SU-DHL-6 (cell line): ENCODE measurements at regions not wholly inside any gene's neighbourhood (a gene's known extent, or its start where the extent isn't known, plus 50 kb on each side); places are given as distances from the start of the nearest gene placed in this dataset.

ENCODE experiments used
- H2AFZ ChIP-seq: fragments of 200-600 bp; sonication (generic); 2 replicates; pipeline ENCODE4 v1.6.1; 2014; ENCODE audit warnings: low read depth, mild to moderate bottlenecking, moderate library complexity, mixed read lengths, antibody characterized with exemption, low read length; ENCODE audit not compliant: severe bottlenecking
- H3F3A ChIP-seq: fragments of 200-600 bp; shearing (Covaris generic); 2 replicates; pipeline ENCODE4 v1.6.0; 2016; ENCODE audit warnings: antibody characterized with exemption, mild to moderate bottlenecking; ENCODE audit not compliant: insufficient read depth
- H3K27ac ChIP-seq: fragments of 200-600 bp; sonication (generic); 2 replicates; pipeline ENCODE4 v1.5.1; 2016; ENCODE audit warnings: low read depth, mild to moderate bottlenecking, low read length, moderate library complexity, mixed read lengths
- H3K27me3 ChIP-seq: fragments of 200-600 bp; sonication (generic), shearing (Covaris generic); 2 replicates; pipeline ENCODE4 v1.6.0; 2014; ENCODE audit warnings: mild to moderate bottlenecking, low read length
- H3K36me3 ChIP-seq: fragments of 200-600 bp; sonication (generic); 2 replicates; pipeline ENCODE4 v1.6.1; 2014; ENCODE audit warnings: mild to moderate bottlenecking, low read length, mixed read lengths
- H3K4me2 ChIP-seq: fragments of 300-600, 200-600 bp; shearing (Covaris generic), sonication (generic); 2 replicates; pipeline ENCODE4 v1.6.0; 2014; ENCODE audit warnings: low read length, low read depth, mild to moderate bottlenecking; ENCODE audit not compliant: poor library complexity, severe bottlenecking
- H3K4me3 ChIP-seq: fragments of 200-600 bp; sonication (generic); 2 replicates; pipeline ENCODE4 v1.5.1; 2014; ENCODE audit warnings: antibody characterized with exemption, low read length, mild to moderate bottlenecking, mixed read lengths; ENCODE audit not compliant: insufficient read depth, poor library complexity, severe bottlenecking
- H3K79me2 ChIP-seq: fragments of 200-600 bp; sonication (generic); 2 replicates; pipeline ENCODE4 v1.6.1; 2014; ENCODE audit warnings: mild to moderate bottlenecking, low read length, moderate library complexity; ENCODE audit not compliant: insufficient read depth
- H3K9ac ChIP-seq: fragments of 200-600 bp; sonication (generic); 2 replicates; pipeline ENCODE4 v1.7.0; 2014; ENCODE audit warnings: mild to moderate bottlenecking, low read length
- H3K9me2 ChIP-seq: fragments of 200-600 bp; sonication (generic); replicated peaks from 2 replicates; pipeline ENCODE4 v1.6.1; 2014; ENCODE audit warnings: low read length; ENCODE audit not compliant: insufficient read depth
- H3K9me3 ChIP-seq: fragments of 200-600 bp; sonication (generic); 2 replicates; pipeline ENCODE4 v1.6.1; 2014; ENCODE audit warnings: low read length, mixed read lengths; ENCODE audit not compliant: insufficient read depth
- H4K20me1 ChIP-seq: fragments of 200-600 bp; sonication (generic); 2 replicates; pipeline ENCODE4 v1.6.1; 2014; ENCODE audit warnings: low read depth, mild to moderate bottlenecking, antibody characterized with exemption, low read length, moderate library complexity, mixed read lengths
- CTCF ChIP-seq: fragments of 200-600 bp; sonication (generic); IDR thresholded peaks from one replicate; pipeline ENCODE4 v1.5.1; 2017; ENCODE audit warnings: antibody characterized with exemption, mild to moderate bottlenecking, low read length, moderate library complexity; ENCODE audit not compliant: insufficient read depth, poor library complexity, severe bottlenecking
- EZH2phosphoT487 ChIP-seq: fragments of 200-600 bp; sonication (generic), shearing (Covaris generic); conservative IDR thresholded peaks from 2 replicates; pipeline ENCODE4 v1.6.1; 2018; ENCODE audit warnings: mild to moderate bottlenecking, antibody characterized with exemption, low read length, moderate library complexity, mixed read lengths

DNA sequence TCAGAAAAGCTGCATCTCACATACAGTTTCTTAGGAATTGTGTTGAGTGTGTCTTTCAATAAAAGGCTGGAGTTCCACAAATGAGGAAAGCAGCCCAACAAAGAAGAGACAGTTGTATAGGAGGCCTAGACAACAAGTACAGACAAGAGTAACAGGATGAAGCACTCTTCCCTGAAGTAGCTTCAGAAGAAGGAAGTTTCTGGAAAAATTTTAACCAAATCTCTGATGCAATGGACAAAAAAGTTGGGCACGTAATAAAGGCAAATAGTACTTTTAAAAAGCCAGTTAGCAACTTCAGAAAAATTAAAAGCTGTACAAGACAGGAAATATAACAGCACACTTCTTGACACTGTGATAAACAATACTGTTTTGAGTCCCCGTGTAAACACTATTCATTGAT lies 134.1 kb upstream of the PLEKHG7 start:
- H3K4me3 ChIP-seq: no peak overlapping the region
- H3K9ac ChIP-seq: no peak overlapping the region
- H3K9me2 ChIP-seq: no peaks in the 10 kb centered on the region
- no peaks in the 10 kb centered on the region for H3F3A ChIP-seq
- no peaks in the 10 kb centered on the region for H4K20me1 ChIP-seq
- no peaks in the 10 kb centered on the region; the same call in 1 of the 2 replicates for H3K9me3 ChIP-seq
- no peak overlapping the region for H3K4me2 ChIP-seq
- no peaks in the 10 kb centered on the region for H3K36me3 ChIP-seq
- H3K79me2 ChIP-seq: no peaks in the 10 kb centered on the region
- H3K27ac ChIP-seq: no peak overlapping the region
- peak overlapping the region; percentile 31 for H2AFZ ChIP-seq
- H3K27me3 ChIP-seq: no peaks in the 10 kb centered on the region
- no peak for TF ChIP-seq EZH2phosphoT487
- TF ChIP-seq CTCF: no peak

DNA sequence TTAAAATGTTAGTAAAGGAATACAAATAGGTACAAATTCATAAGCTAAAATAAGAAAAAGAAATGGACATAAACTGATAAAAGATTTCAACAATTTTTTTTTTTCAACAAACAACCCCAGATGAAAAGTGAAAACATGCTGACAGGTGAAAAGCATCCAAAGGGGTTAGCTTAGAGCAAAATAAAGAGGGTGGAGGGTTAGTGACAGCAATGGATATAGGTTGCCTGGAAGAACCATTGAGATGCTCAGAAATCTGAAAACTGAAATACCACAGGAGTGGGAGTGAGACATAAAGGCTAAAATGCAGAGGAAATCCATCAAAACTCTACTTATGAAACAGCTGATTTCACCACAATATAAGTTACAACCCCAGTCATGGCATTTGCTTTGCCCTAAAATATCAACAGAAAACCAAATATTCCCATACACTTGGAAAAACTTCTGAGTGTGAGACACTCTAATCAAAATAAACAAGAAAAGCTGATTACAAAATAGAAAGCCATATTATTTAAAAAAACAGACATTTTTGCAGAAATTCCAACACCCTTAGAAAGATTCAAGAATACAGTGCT lies 136.3 kb upstream of the PLEKHG7 start:
- Histone ChIP-seq H4K20me1 (no peaks in the 10 kb centered on the region), H3K9ac (no peak overlapping the region), H3F3A (no peaks in the 10 kb centered on the region), H3K36me3 (no peaks in the 10 kb centered on the region), H3K27me3 (no peaks in the 10 kb centered on the region), H3K4me3 (no peak overlapping the region), H3K79me2 (no peaks in the 10 kb centered on the region), H3K4me2 (no peak overlapping the region), H2AFZ (no peak overlapping the region), H3K9me3 (no peaks in the 10 kb centered on the region; the same call in 1 of the 2 replicates), H3K9me2 (no peaks in the 10 kb centered on the region), H3K27ac (no peak overlapping the region)
- TF ChIP-seq EZH2phosphoT487: no peak
- no peak for TF ChIP-seq CTCF

GRCh38 chr12:92563819-92564218 lies 139.0 kb upstream of the PLEKHG7 start:
- no peak overlapping the region for H3K4me3 ChIP-seq
- H3K79me2 ChIP-seq: no peaks in the 10 kb centered on the region
- no peaks in the 10 kb centered on the region; the same call in 1 of the 2 replicates for H3K9me3 ChIP-seq
- no peak overlapping the region for H3K9ac ChIP-seq
- H2AFZ ChIP-seq: no peak overlapping the region
- no peak overlapping the region for H3K4me2 ChIP-seq
- no peak for TF ChIP-seq CTCF
- TF ChIP-seq EZH2phosphoT487: no peak
- no peaks in the 10 kb centered on the region for H3K27me3 ChIP-seq
- no peak overlapping the region for H3K27ac ChIP-seq
- no peaks in the 10 kb centered on the region for H3K9me2 ChIP-seq
- no peaks in the 10 kb centered on the region for H3F3A ChIP-seq
- H3K36me3 ChIP-seq: no peaks in the 10 kb centered on the region
- H4K20me1 ChIP-seq: no peaks in the 10 kb centered on the region
